ENCODE measurements at regions not wholly inside any gene's neighbourhood (a gene's known extent, or its start where the extent isn't known, plus 50 kb on each side); places are given as distances from the start of the nearest gene placed in this dataset.
"Not testable (repeated sequence)": the region's sequence is repeated elsewhere in the genome, so short reads cannot be mapped to it uniquely, and the experiment has no call there.

GRCh38 chr7:68206946-68207485 lies 1210.4 kb downstream of the TYW1 start:
- no peak for DNase-seq

GRCh38 chr7:68207676-68208075 lies 1211.0 kb downstream of the TYW1 start:
- no peak for DNase-seq

GRCh38 chr7:68209486-68209885 lies 1212.9 kb downstream of the TYW1 start:
- DNase-seq, result no peak

DNA sequence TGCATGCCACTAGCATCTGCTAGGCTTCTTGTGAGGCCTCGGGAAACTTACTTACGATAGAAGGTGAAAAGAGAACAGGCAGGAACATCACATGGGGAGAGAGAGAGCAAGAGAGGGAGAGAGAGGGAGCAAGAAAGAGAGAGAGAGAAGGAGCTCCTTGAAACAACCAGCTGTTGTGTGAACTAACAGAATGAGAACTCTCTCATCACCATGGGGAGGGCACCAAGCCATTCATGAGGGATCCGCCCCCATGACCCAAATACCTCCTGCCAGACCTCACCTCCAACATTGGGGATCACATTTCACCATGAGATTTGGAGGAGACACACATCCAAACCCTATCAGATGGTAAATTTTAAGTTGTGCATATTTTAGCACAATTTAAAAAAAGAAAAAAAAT lies 1217.2 kb downstream of the TYW1 start:
- no peak for DNase-seq

DNA sequence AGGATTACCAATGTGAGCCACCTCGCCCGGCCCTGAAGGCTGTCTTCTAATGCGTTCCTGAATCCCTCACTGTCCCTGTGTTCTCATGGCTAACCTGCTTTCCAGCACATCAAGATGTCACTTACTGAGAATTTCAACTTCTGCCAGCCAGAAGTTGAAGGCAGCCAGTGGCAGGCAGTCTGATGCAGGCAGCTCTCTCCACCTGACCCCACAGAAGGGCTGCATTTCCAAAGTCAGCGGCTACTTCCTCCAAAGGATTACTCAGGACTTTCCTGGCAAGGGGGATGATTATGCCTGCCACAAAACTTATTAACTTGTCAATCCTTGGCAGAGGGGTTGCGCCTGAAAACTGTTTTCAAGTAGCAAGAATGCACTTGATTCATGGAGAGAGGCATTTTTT lies 1219.4 kb downstream of the TYW1 start:
- no peak for DNase-seq

DNA sequence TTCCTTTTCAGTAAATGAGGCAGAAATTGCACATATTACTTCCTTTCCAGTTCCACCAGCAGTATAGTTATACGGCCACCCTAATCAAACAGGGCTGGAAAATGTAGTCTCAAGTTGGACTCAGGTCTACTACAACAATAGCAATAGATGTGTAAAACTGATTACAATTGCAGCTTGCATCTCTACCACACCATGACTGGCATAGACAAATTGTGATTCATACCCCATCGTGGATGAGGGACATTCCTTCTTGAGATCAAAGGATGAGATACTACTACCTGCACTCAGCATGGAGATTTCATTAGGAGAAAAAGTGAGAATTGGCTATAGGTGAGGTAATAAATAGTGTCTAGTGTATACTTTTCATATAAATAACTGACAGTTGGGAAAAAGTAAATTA lies 1220.8 kb downstream of the TYW1 start:
- DNase-seq, result no peak

- DNase-seq, result no peak
Measured at GRCh38 chr7:68218461-68218860, 1221.8 kb downstream of the TYW1 start.

DNA sequence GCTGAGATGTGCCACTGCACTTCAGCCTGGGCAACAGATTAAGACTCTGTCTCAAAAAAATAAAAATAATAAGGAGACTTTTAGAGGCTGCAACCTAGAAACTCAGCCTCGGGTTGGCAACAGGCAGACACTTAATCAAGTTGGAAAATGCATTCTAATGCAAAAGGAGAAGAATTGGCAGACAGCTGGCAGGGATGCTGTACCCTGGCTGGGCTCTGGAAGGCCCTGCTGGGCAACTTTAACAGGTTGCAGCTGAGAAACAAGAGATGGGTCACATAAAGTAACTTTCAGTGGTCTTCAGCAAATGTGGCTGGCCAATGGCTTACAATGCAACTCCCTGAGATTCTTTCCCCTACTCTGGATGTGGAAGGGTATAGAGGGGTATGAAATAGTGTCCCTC lies 1225.7 kb downstream of the TYW1 start:
- DNase-seq, result no peak

DNA sequence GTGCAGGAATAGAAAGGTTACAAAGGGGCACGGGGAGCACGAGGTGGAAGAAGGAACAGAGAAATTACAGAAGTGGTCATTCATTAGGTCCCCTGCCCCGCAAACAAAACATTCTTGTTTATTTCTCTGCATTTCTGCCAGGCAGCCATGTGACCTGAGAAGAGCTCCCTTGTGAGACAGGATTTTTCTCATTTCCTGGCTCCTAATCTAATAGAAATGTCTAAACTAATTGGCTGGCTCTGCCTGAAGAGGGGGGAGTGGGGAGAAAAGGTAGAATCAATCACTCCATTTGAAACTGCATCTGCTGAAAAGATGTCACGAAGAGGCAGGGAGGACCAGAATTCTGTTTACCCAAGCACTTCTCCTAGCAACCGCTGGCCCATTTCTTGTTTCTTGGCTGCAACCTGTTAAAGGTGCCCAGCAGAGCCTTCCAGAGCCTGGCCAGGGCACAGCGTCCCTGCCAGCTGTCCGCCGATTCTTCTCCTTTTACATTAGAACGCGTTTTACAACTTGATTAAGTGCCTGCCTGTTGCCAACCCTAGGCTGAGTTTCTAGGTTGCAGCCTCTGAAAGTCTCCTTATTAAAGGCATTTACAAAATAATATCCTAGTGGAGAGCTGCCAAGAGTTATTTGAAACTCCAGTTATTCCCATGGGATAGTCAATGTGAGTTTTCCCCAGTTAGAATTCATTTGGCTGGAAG lies 1227.6 kb downstream of the TYW1 start:
- DNase-seq, result no peak

GRCh38 chr7:68231011-68231410 lies 1234.4 kb downstream of the TYW1 start:
- not testable (repeated sequence) for DNase-seq

- DNase-seq, result no peak
Measured at GRCh38 chr7:68235937-68236336, 1239.3 kb downstream of the TYW1 start.

- no peak for DNase-seq
Measured at GRCh38 chr7:68238204-68238805, 1241.7 kb downstream of the TYW1 start.

DNA sequence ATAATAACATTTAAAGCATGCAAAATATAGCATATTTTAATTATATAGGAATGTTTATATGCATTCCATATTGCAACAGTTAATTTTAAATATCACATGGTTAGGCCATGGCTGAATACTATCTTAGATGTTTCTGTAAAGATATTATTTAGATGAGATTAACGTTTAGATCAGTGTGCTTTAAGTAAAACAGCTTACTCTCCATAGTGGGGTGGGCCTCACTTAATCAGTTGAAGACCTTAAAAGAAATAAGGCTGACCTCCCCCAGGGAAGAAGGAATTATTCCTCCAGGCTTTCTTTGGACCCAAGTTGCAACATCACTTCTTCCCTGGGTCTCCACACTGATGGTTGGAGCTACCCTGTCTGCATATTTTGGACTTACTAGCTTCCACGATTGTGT lies 1246.5 kb downstream of the TYW1 start:
- no peak for DNase-seq

GRCh38 chr7:68244389-68244788 lies 1247.8 kb downstream of the TYW1 start:
- DNase-seq, result no peak

DNA sequence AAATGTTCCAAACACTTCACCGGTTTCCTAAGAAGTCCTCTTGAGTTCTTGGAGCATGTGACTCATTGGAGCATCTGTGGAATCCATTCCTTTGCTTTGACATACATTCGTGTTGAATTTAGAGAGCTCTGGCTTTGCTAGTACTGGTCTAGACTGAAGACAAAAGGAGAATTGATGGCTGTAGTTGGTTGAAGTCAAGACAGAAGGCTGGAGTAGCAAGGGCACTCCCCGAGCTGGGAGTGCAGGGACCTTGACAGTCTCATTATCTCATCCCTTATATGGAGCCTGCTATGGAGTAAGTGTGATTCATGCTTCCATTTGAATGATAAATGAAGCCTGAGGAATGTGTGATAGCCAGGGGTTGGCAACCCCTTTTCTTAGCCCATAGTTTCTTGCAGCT lies 1249.1 kb downstream of the TYW1 start:
- no peak for DNase-seq

- no peak for DNase-seq
Measured at GRCh38 chr7:68246189-68246633, 1249.6 kb downstream of the TYW1 start.

- no peak for DNase-seq
Measured at GRCh38 chr7:68247126-68247525, 1250.5 kb downstream of the TYW1 start.

- DNase-seq, result no peak
Measured at GRCh38 chr7:68247571-68247970, 1250.9 kb downstream of the TYW1 start.

GRCh38 chr7:68248973-68249372 lies 1252.3 kb downstream of the TYW1 start:
- no peak for DNase-seq

DNA sequence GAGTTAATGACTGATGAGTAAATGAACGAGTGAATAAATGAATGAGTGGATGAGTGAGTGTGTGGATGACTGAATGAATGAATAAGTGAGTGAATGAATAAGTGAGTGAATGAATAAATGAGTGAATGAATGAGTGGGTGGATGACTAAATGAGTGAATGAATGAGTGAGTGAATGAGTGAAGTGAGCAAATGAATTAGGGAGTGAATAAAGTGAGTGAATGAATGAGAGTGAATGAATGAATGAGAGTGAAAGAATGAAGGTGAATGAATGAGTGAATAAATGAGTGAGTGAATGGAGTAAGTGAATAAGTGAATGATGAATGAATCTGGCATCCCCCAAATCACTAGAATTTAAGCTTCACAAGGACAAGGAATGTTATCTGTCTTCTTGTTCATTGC lies 1253.0 kb downstream of the TYW1 start:
- no peak for DNase-seq

DNA sequence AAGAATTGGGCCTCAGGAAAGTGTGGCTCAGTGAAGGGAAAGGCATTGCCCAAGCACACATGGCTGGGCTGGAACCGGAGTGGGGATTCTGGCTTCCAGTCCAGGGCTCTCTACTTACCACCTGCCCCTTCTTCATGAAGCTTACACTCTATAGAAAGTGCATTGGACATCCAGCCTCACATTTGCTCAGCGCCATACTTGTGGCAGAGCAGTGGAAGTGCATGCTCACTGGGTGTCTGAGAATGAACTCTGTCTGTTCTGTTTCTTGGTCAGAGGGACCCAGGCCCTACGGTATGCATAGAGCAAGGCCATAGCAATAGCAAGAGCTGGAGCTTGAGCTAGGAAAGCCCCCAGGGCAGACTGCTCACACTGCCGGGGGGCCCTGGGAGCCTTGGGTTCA lies 1253.5 kb downstream of the TYW1 start:
- DNase-seq, result no peak

DNA sequence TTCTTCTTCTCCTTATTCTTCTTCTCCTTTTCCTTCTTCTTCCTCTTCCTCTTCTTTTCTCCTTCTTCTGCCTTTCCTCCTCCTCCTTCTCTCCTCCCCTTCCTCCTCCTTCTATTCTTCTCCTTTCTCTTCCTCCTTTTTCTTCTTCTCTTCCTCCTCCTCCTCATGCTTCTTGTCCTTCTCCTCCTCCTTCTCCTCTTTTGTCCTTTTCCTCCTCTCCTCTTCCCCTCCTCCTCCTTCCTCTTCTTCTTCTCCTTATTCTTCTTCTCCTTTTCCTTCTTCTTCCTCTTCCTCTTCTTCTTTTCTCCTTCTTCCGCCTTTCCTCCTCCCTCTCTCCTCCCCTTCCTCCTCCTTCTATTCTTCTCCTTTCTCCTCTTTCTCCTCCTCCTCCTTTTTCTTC lies 1258.2 kb downstream of the TYW1 start:
- DNase-seq, result not testable (repeated sequence)

- no peak for DNase-seq
Measured at GRCh38 chr7:68256295-68256694, 1259.7 kb downstream of the TYW1 start.

- no peak for DNase-seq
Measured at GRCh38 chr7:68258609-68259008, 1262.0 kb downstream of the TYW1 start.

GRCh38 chr7:68265258-68265657 lies 1268.6 kb downstream of the TYW1 start:
- no peak for DNase-seq
